NB4 (cell line): ENCODE measurements at regions not wholly inside any gene's neighbourhood (a gene's known extent, or its start where the extent isn't known, plus 50 kb on each side); places are given as distances from the start of the nearest gene placed in this dataset.

Experiments used
- CTCF ChIP-seq: IDR thresholded peaks from one replicate; pipeline ENCODE4 v1.5.1; 2012; ENCODE audit warnings: low read depth, low read length
- MYC ChIP-seq: IDR thresholded peaks from 2 replicates; pipeline ENCODE4 v1.6.1; 2011; ENCODE audit warnings: low read depth, low read length
- POLR2A ChIP-seq: IDR thresholded peaks from 2 replicates; pipeline ENCODE4 v1.6.1; 2011; ENCODE audit warnings: mild to moderate bottlenecking; ENCODE audit not compliant: insufficient read length; ENCODE audit errors: extremely low read depth
- TF ChIP-seq, protein P1 (sequence below): IDR thresholded peaks from 2 replicates; pipeline ENCODE4 v1.6.1; 2011; ENCODE audit warnings: low read depth, low read length

- TF ChIP-seq CTCF (no peak), POLR2A (no peak), MYC (no peak)
- TF ChIP-seq, protein P1, sequence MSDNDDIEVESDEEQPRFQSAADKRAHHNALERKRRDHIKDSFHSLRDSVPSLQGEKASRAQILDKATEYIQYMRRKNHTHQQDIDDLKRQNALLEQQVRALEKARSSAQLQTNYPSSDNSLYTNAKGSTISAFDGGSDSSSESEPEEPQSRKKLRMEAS, result no peak
Measured at GRCh38 chr7:132703742-132704141, 127.5 kb upstream of the PLXNA4 start.
